GM12872 (cell line): ENCODE measurements at regions not wholly inside any gene's neighbourhood (a gene's known extent, or its start where the extent isn't known, plus 50 kb on each side); places are given as distances from the start of the nearest gene placed in this dataset.

Experiments
- TF ChIP-seq, protein P1 (sequence below): IDR thresholded peaks from 3 replicates; pipeline ENCODE4 v1.5.1; 2011; ENCODE audit warnings: low read depth, mild to moderate bottlenecking, low read length, moderate library complexity; ENCODE audit not compliant: insufficient read depth

GRCh38 chr1:172971241-172971640, 79.5 kb downstream of the TNFSF18 start:
- TF ChIP-seq, protein P1, sequence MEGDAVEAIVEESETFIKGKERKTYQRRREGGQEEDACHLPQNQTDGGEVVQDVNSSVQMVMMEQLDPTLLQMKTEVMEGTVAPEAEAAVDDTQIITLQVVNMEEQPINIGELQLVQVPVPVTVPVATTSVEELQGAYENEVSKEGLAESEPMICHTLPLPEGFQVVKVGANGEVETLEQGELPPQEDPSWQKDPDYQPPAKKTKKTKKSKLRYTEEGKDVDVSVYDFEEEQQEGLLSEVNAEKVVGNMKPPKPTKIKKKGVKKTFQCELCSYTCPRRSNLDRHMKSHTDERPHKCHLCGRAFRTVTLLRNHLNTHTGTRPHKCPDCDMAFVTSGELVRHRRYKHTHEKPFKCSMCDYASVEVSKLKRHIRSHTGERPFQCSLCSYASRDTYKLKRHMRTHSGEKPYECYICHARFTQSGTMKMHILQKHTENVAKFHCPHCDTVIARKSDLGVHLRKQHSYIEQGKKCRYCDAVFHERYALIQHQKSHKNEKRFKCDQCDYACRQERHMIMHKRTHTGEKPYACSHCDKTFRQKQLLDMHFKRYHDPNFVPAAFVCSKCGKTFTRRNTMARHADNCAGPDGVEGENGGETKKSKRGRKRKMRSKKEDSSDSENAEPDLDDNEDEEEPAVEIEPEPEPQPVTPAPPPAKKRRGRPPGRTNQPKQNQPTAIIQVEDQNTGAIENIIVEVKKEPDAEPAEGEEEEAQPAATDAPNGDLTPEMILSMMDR = no peak

GRCh38 chr1:172972258-172972657, 78.5 kb downstream of the TNFSF18 start:
- TF ChIP-seq, protein P1 = no peak

DNA sequence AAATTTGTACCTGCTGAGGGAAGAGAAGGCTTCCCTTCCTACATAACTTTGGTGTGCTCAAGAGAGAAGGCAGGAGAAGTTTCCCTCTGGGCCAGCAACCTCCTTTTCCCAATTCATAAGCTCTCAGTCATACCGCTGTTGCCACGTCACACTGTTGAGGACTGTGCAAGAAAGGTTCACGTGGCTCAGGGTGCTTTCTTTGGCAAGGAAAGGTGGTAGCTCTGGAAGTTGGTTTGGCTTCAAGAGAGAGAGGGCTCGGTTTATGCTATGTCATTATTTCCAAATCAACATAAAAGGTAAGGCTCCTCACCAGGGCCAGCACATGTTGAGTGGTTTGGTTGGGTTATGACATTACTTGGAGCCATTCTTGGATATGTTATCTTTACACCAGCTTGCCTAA, 77.3 kb downstream of the TNFSF18 start:
- TF ChIP-seq, protein P1 = no peak

DNA sequence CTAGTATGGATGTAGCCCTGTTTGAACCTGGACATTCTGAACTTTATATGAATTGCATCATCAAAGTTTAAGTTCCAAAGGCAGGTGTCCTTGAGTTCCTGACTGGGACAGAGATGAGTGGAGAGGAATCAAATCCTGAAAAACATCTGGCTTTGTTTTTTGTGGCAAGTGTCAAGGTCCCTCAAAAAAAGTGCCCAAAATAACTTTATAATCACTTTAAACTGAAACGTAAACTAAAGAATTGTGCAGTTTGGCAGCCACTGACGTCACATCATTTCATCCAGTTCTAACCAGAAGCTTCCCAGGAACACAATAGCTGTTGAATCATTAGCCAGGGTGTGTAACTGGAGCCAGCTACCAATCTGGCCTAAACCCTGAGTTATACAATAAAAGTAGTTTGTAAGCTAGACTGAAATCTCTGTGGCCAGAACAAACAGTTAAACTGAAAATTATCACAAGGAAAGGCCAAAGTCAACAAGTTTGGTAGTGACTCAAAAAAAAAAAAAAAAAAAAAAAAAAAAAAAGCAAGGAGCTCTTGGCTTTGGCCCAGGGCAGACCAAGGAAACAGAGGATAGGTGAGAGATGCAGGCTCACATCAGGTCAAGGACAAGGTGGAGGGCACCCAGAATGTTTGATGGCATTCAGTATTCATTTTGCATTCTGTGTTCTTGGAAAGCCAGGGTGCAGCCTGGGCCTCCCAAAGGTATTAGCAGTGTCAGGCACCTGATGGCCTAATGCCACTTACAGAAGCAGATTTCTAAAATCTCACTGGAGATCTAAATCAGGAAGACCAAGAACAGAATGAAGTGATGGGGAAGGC, 74.3 kb downstream of the TNFSF18 start:
- TF ChIP-seq, protein P1 = no peak

DNA sequence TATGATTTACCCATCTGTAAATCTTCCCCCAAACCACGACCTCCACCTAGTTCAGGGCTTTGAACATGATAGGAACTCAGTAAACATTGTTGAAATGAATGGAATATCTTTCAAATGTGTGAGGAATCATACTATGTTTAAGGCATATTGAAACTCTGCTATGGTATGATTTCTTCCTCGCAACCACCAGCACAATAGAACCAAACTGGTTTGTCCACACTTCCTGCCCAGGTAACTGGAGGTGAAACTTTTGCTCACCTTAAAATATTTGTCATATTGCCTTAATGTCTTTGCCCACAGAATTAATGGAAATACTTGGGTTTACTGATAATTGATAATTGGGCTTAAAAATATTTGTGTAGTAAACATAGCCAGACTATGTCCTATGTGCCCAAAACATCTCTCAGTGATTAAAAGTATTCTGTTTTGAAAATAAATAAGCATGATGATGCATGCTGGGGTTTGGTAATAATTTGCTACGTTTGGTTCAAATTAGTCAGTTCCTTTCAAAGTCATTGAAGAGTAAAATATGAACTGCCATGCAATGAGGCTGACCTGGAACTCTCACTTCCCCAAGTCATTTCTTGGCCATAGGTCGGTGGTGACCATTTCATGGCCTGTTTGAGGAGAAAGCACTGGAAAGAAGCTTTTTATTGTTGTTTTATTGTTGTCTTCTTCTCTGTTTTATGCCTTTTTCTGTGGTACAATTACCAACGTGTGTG, 73.3 kb downstream of the TNFSF18 start:
- TF ChIP-seq, protein P1 = no peak

DNA sequence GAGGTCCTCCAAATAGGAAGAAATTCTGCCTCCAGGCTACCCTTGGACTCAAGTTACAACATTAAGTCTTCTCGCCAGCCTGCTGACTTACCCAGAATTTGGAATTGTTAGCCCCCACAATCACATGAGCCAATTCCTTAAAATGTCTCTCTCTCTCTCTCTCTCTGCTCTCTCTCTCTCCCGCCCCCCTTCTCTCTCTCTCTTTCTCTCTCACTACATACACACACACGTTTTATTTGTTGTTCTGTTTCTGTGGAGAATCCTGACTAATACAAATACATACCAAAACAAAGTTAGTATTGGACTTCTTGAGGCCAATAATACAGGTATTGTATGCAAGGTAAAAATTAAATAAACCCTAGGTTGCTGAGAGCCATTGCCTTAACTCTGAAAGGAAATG, 72.1 kb downstream of the TNFSF18 start:
- TF ChIP-seq, protein P1 = no peak

DNA sequence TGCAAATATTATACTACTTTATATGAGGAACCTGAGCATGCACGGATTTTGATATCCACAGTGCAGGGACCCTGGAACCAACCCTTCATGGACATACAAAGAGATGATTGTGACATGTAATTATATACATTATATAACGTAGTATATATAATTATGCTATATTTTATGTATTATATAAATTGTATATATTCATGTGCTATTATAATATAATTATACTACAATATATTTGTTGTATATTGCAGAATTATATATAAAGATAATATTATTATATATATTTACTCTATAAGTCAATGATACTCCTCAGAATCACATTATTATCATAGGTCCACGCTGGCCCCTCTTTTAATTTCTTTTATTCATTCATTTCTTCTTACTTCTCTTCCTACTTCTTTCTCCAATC, 70.9 kb downstream of the TNFSF18 start:
- TF ChIP-seq, protein P1 = no peak
